SJCRH30 (cell line): ENCODE measurements at regions not wholly inside any gene's neighbourhood (a gene's known extent, or its start where the extent isn't known, plus 50 kb on each side); places are given as distances from the start of the nearest gene placed in this dataset.
"Not testable (repeated sequence)": the region's sequence is repeated elsewhere in the genome, so short reads cannot be mapped to it uniquely, and the experiment has no call there.

Experiments
- DNase-seq, 2 experiments: peaks; one replicate each; pipeline ENCODE4 v3.0.0-alpha.2; 2015 to 2020
- H3K27ac ChIP-seq: fragments of 250-450 bp; sonication (Bioruptor Pico); 2 replicates; pipeline ENCODE4 v1.5.1; 2020; ENCODE audit warnings: mild to moderate bottlenecking, moderate library complexity
- H3K27me3 ChIP-seq: fragments of 250-450 bp; sonication (Bioruptor Pico); 2 replicates; pipeline ENCODE4 v1.5.1; 2020; ENCODE audit warnings: mild to moderate bottlenecking, moderate library complexity
- H3K36me3 ChIP-seq: fragments of 250-450 bp; sonication (Bioruptor Pico); 2 replicates; pipeline ENCODE4 v1.5.1; 2020; ENCODE audit warnings: mild to moderate bottlenecking, moderate library complexity
- H3K4me1 ChIP-seq: fragments of 250-450 bp; sonication (Bioruptor Pico); 2 replicates; pipeline ENCODE4 v1.5.1; 2020; ENCODE audit warnings: mild to moderate bottlenecking, moderate library complexity
- H3K4me3 ChIP-seq: fragments of 250-450 bp; sonication (Bioruptor Pico); 2 replicates; pipeline ENCODE4 v1.5.1; 2020; ENCODE audit warnings: mild to moderate bottlenecking, moderate library complexity
- H3K9me3 ChIP-seq: fragments of 250-450 bp; sonication (Bioruptor Pico); replicated peaks from 2 replicates; pipeline ENCODE4 v1.5.1; 2020; ENCODE audit warnings: mild to moderate bottlenecking, moderate library complexity

DNA sequence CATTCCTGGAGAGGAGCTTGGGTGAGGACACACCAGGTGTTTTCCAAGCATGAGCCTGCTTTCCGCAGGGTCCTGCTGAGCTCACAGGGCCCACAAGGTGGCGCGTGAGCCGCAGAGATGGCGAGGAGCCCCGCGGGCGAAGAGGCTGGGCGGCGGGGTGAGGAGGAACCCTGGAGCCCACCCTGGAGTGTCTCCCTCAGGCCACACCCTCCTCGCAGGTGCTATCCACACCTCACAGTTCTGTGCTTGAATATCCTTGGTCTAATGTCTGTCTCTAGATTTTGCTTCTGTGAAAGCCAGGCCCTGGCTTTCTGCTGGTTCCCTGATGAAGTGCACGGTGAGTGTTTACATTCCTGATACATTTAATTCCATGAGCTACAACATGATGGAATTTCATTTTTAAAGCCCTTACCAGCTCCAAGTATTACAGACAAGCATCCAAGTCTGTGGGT, 433.6 kb downstream of the ACTR3B start:
- no peaks in the 10 kb centered on the region for H3K36me3 ChIP-seq
- H3K27me3 ChIP-seq, result no peaks in the 10 kb centered on the region; the same call in 1 of the 2 replicates
- H3K9me3 ChIP-seq, result no peaks in the 10 kb centered on the region
- DNase-seq, result peak; percentile 20 to 42
- H3K27ac ChIP-seq, result no peak overlapping the region
- H3K4me1 ChIP-seq, result no peaks in the 10 kb centered on the region
- H3K4me3 ChIP-seq, result no peak overlapping the region

DNA sequence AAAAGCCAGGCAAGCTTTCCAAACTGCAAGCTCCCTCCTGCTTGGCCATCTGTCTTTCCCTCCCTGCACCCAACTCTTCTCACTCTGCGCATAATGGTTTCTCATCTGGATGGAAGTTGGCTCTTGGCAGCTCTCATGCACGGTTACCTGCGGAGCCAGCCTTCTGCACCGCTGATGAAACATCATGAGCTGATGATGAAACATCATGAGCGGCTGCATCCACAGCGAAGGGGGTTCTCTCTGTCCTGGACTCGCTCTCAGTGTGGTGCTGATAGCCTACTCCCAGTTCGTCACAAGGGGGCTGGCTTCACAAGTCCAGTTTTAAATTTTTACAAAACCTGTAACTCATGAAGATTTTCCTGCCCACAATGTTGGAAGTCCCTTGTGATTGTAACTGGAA, 457.5 kb downstream of the ACTR3B start:
- H3K9me3 ChIP-seq, result peaks cover 14% of the 10 kb centered on the region; the same call in 1 of the 2 replicates
- no peak for DNase-seq

DNA sequence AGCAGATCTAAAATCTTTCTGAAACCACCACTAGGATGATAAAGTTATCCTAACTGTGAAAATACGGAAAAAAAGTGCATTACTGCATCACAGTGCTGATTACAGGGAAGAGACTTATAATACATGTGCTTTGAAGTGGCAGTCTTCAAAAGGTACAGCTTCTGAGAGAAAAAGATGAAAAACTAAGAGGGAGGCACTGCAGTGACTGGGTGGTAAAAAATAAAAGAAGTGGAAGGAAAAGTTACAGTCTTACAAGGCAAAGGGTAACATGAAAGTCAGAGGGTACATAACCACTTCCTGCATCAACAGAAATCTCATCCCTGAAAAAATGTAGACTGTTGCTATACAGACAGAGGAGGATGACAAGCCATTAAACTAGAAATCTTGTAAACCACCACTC, 465.3 kb downstream of the ACTR3B start:
- Histone ChIP-seq H3K27me3 (0 out of 2 replicates have a peak, but pooled peaks cover 14% of the 10 kb centered on the region), H3K4me3 (no peak overlapping the region), H3K9me3 (no peaks in the 10 kb centered on the region), H3K36me3 (no peaks in the 10 kb centered on the region), H3K27ac (no peak overlapping the region), H3K4me1 (no peaks in the 10 kb centered on the region)
- no peak for DNase-seq

More for the DNA sequence above, 457.5 kb downstream of the ACTR3B start:
- Histone ChIP-seq H3K27me3 (no peaks in the 10 kb centered on the region), H3K4me1 (no peaks in the 10 kb centered on the region), H3K27ac (no peak overlapping the region), H3K36me3 (no peaks in the 10 kb centered on the region), H3K4me3 (no peak overlapping the region)

DNA sequence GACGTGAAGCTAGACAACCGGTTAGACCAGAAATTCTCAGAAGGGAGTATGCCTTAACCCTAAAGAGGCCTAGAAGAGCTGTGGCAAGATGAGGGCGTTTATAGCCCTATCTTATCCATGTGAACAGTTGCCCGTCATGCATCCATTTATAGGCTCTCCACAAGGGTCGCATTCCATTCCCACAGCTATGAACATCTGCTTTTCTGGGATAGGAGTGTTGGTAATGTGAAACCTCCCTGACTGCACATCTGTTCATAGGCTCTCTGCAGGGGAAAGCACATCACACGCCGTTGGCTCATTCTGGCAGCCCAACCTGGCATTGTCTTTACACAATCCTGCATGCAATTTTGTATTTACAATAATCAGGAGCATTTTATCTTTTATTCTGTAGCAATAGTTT, 485.6 kb downstream of the ACTR3B start:
- H3K9me3 ChIP-seq, H3K27me3 ChIP-seq, H3K36me3 ChIP-seq, H3K4me3 ChIP-seq: not testable (repeated sequence)
- Histone ChIP-seq H3K4me1 (peaks cover 29% of the 10 kb centered on the region), H3K27ac (peak overlapping the region; percentile 85)
- peak; percentile 67 to 83 for DNase-seq

DNA sequence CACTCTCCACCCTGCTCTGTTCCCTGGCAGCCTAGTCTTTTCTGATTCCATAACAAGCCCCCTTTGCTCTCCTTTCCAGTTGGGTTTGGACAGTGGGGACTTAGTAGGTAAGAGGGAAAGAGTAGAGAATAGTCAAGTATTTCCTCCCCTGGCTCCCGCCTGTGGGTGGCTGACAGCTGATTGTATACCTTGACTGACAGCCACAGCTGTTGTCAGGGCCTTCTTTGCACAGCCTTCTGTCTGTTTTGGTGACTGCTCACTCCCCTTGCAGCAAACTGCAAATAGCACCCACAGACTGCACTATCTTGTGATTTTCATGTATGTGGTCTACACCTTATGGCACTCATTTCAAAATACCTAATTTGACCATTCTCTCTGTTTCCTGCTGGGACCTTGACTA, 486.3 kb downstream of the ACTR3B start:
- no peak overlapping the region for H3K4me3 ChIP-seq
- peak overlapping the region; percentile 85 for H3K27ac ChIP-seq
- peak; percentile 87 to 97 for DNase-seq
- H3K9me3 ChIP-seq, result peaks cover 3% of the 10 kb centered on the region
- H3K27me3 ChIP-seq, result no peaks in the 10 kb centered on the region
- H3K4me1 ChIP-seq, result peaks cover 29% of the 10 kb centered on the region
- no peaks in the 10 kb centered on the region for H3K36me3 ChIP-seq

DNA sequence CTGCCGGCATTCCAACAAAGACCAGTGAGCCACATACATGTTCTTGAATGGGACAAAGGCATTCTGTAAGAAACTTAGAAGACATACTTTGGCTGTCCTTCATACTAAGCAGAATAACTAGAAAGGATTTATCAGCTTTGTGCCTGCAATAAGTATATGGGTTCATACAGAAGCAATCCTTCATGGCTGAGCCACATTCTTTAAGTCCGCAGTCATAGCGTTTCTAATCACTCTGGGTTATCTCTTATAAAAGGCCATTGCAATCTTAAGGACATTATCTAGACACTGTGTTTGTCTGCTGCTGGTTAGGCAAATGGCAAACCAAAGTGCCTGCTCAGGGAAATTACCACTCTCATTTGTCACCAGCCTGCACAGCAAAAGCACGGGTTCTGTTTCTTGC, 488.4 kb downstream of the ACTR3B start:
- Histone ChIP-seq H3K9me3 (peaks cover 3% of the 10 kb centered on the region), H3K4me1 (peaks cover 29% of the 10 kb centered on the region), H3K36me3 (no peaks in the 10 kb centered on the region), H3K27ac (no peak overlapping the region), H3K4me3 (no peak overlapping the region), H3K27me3 (no peaks in the 10 kb centered on the region)
- peak in 1 of 2 experiments; percentile 28 for DNase-seq

DNA sequence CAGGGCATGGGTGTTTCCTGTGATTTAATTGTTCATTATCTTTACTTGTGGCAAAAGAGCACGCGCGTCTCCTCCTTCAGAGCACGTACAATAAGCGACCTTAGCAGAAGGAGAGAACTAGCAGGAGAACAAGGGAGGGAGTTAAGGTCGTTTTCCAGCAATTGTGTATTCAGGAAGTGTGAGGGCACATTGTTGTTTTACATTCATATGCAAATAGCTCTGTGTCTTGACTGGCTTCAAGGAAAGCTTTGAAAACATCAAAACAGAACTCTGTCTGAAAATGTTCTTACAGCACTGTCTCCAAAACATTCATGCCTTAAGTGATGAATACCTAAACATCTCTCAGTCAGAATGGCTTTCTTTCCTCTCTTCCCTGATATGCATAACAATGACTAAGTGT, 499.1 kb downstream of the ACTR3B start:
- no peak overlapping the region for H3K27ac ChIP-seq

DNA sequence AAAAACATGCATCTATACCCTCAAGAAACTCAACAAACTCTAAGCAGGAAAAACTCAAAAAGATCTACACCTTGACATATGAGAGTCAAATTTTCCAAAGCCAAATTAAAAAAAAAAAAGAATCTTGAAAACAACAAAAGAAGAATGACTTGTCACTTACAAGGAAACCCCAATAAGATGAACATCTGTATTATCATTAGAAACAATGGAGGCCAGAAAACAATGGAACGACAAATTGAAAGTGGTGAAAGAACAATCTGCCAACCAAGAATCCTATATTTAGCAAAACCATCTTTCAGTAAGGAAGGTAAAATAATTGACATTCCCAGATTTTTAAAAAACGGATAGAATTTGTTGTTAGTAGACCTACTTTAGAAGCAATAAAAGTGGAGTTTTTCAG, 516.8 kb downstream of the ACTR3B start:
- no peak for DNase-seq
- Histone ChIP-seq H3K27ac (no peak overlapping the region), H3K4me3 (no peak overlapping the region), H3K4me1 (no peaks in the 10 kb centered on the region), H3K36me3 (no peaks in the 10 kb centered on the region), H3K27me3 (no peaks in the 10 kb centered on the region), H3K9me3 (no peaks in the 10 kb centered on the region)

More for the DNA sequence above, 499.1 kb downstream of the ACTR3B start:
- H3K4me1 ChIP-seq, result no peaks in the 10 kb centered on the region
- no peaks in the 10 kb centered on the region for H3K36me3 ChIP-seq
- H3K9me3 ChIP-seq, result no peaks in the 10 kb centered on the region
- DNase-seq, result no peak
- no peak overlapping the region for H3K4me3 ChIP-seq
- H3K27me3 ChIP-seq, result no peaks in the 10 kb centered on the region

DNA sequence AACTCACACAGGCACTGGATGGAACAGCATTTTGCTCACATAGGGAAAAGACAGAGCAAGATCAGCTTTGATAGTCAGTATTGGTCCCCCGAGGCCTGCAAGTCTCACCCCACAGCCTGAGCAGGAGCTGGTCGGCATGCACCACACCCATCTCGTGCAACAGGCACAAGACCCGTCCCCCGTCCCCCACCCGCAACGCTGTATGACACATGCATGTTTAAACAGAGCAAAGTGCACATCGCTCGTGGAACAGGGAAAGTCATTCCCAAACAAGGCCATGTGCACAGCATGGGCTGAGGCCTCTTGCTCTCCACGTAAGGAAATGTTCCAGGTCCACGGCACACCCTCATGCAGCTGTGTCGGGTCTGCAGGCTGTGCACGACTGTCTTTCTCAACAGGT, 527.2 kb downstream of the ACTR3B start:
- DNase-seq, result no peak
- peaks cover 26% of the 10 kb centered on the region for H3K27me3 ChIP-seq
- no peak overlapping the region for H3K27ac ChIP-seq
- no peaks in the 10 kb centered on the region for H3K9me3 ChIP-seq
- H3K36me3 ChIP-seq, result no peaks in the 10 kb centered on the region
- no peak overlapping the region for H3K4me3 ChIP-seq
- no peaks in the 10 kb centered on the region for H3K4me1 ChIP-seq

DNA sequence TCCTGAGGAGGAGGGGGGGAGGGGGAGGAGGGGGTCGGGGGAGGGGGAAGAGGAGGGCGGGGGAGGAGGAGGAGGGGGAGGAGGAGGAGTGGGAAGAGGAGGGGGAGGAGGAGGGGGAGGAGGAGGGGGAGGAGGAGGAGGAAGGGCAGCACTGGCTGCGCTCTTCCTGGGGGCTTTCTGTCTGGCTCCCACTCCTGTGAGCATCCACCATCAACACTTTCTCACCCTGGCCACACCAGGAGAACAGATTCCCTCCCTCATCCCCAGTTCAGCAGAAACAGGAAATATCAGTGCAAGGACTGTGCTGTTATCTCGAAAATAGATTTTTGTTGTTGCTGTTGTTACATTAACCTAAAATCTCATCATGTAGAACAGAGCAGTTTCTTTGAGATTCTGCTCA, 530.5 kb downstream of the ACTR3B start:
- no peaks in the 10 kb centered on the region for H3K36me3 ChIP-seq
- H3K9me3 ChIP-seq, result no peaks in the 10 kb centered on the region
- H3K27me3 ChIP-seq, result peaks cover 34% of the 10 kb centered on the region
- no peak for DNase-seq
- H3K27ac ChIP-seq, result no peak overlapping the region
- no peak overlapping the region for H3K4me3 ChIP-seq
- no peaks in the 10 kb centered on the region for H3K4me1 ChIP-seq

DNA sequence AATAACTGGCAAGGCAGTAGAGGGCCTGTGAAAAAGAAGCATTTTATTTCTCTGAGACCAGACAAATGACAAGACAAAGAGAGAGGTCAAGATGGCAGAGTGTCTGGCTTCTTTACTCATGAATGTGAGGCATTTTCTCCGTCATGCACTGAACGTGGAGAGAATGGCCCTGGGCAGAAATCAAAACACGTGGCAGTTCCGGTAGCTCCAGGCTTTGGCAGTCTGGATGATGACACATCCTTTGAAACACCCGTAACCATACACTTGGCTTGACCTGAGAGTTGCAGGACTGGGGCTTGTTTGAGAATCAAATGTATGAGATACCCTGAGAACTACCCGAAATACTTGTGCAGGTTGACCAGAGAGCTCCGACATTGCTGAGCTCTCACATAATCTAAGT, 537.6 kb downstream of the ACTR3B start:
- Histone ChIP-seq H3K27ac (no peak overlapping the region), H3K4me3 (no peak overlapping the region), H3K27me3 (peaks cover 11% of the 10 kb centered on the region), H3K9me3 (no peaks in the 10 kb centered on the region), H3K4me1 (no peaks in the 10 kb centered on the region; the same call in 1 of the 2 replicates), H3K36me3 (no peaks in the 10 kb centered on the region)
- no peak for DNase-seq

DNA sequence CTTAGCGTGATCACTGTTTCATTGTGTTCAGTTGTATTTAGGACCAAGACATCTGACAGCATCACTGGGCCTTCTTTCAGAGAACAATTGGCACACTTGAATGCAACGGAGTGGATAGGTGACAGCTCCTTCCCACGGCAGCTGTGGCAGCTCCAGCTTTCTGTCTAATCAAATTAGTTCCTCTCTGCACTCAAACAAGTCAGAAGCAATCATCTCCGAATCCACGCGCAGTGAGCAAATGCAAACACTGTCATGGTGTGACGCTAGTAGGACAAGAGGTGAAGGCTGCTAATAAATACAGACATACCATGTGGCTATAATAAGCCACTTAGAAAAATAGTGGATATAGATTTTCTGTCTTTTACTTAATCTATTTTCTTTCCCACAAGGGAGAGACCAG, 542.4 kb downstream of the ACTR3B start:
- Histone ChIP-seq H3K9me3 (no peaks in the 10 kb centered on the region), H3K27ac (no peak overlapping the region), H3K27me3 (no peaks in the 10 kb centered on the region; the same call in 1 of the 2 replicates), H3K36me3 (no peaks in the 10 kb centered on the region), H3K4me1 (no peaks in the 10 kb centered on the region; the same call in 1 of the 2 replicates), H3K4me3 (no peak overlapping the region)
- no peak for DNase-seq

DNA sequence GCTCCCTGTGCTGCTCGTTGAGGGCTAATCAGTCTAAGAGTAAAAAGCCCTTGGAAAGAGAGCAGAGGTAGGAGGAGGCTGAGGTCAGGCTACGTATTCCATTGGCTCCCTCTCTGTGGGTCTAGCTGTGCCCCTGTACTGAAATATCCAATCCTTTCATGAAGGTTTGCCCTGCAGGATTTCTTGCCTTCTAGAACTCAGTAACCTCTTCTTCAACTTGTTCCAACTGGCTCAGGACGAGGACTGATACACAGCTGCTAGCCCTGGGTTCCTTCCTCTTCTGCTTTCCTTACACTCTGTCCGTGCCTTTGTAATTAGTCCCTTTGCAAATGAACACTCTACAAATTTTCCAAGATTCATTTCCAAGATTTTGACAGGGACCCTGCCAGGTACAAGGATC, 560.5 kb downstream of the ACTR3B start:
- no peak overlapping the region for H3K27ac ChIP-seq
- H3K9me3 ChIP-seq, result no peaks in the 10 kb centered on the region
- no peaks in the 10 kb centered on the region for H3K36me3 ChIP-seq
- no peak overlapping the region for H3K4me3 ChIP-seq
- DNase-seq, result no peak
- H3K27me3 ChIP-seq, result no peaks in the 10 kb centered on the region
- H3K4me1 ChIP-seq, result no peaks in the 10 kb centered on the region

DNA sequence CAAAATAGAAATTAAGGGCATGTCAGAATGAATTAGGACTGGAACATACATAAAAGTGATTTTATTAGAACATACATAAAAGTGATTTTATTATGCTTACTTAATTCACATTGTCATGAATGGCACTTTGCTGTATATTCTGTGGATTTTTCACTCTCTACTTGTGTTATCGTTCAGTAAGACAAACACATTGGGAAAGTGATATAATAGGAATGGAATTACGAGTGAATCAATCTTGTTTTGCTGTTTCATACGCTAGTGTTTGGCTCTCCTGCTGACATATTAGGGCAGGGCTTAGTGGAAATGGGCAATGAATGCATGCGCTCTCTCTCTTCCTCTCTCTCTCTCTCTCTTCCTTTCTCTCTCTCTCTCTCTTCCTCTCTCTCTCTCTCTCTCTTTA, 561.1 kb downstream of the ACTR3B start:
- no peaks in the 10 kb centered on the region for H3K9me3 ChIP-seq
- H3K4me3 ChIP-seq, result no peak overlapping the region
- DNase-seq, result no peak
- H3K27ac ChIP-seq, result no peak overlapping the region
- no peaks in the 10 kb centered on the region for H3K36me3 ChIP-seq
- no peaks in the 10 kb centered on the region for H3K4me1 ChIP-seq
- no peaks in the 10 kb centered on the region for H3K27me3 ChIP-seq

DNA sequence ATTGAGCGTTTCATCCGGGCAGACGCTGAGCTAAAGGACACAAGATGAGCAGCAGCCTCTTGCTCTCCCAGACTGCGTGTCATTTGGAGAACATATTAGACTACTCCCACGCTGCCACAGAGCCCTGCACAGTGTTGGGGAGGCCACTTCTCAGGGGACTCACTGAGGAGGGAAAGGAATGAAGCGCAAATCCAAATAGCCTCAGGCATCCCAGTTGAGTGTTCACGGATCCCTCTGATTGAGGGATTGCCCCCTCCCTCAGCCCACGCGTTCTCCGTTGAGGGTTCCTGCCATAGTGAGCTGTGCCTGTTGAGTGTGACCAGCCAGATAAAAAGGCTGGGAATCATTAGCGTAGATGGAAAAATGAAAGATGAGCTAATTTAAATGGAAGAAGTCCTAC, 563.4 kb downstream of the ACTR3B start:
- Histone ChIP-seq H3K4me3 (no peak overlapping the region), H3K36me3 (no peaks in the 10 kb centered on the region), H3K27me3 (no peaks in the 10 kb centered on the region), H3K4me1 (no peaks in the 10 kb centered on the region), H3K9me3 (no peaks in the 10 kb centered on the region), H3K27ac (no peak overlapping the region)
- DNase-seq, result no peak

DNA sequence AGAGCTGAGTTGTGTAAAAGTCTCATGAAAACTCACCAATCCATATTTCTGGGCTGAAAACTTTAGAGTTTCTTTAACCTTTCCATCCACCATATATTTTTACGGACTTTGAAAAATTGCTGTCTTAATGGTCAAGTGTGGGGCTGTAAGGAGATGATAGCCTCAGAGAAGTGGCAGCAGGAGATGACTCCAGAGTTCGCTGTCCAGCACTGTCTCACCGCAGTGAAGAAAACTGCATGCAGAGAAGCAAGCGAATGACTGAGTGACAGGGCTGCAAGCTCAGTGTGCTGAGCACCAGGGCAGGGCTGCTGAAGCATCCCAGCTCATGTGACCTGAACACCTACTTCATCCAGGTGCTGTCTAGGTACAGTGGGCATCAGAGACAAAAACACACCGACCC, 564.5 kb downstream of the ACTR3B start:
- no peak overlapping the region for H3K4me3 ChIP-seq
- DNase-seq, result no peak
- H3K4me1 ChIP-seq, result no peaks in the 10 kb centered on the region
- no peaks in the 10 kb centered on the region for H3K27me3 ChIP-seq
- H3K9me3 ChIP-seq, result no peaks in the 10 kb centered on the region
- no peaks in the 10 kb centered on the region for H3K36me3 ChIP-seq
- no peak overlapping the region for H3K27ac ChIP-seq
